Activated CD8-positive, alpha-beta T cell treated with anti-CD3 and anti-CD28 coated beads for 36 hours (primary cell): ENCODE measurements at regions not wholly inside any gene's neighbourhood (a gene's known extent, or its start where the extent isn't known, plus 50 kb on each side); places are given as distances from the start of the nearest gene placed in this dataset.

Experiments used
- ATAC-seq: fragments of 200-7000 bp; cut with Tn5 transposase; one replicate; pipeline ENCODE4 v1.10.0; 2021; ENCODE audit warnings: mild to moderate bottlenecking, moderate library complexity
- CTCF ChIA-PET: fragments of 350-600 bp; sonication (Branson Sonifier 250); formaldehyde crosslinking; loops from one replicate; lab custom pipeline; 2021; ENCODE audit warnings: antibody characterized with exemption; lab: Charles Lee
- POLR2A ChIA-PET: fragments of 350-600 bp; sonication (Branson Sonifier 250); formaldehyde crosslinking; loops from one replicate; lab custom pipeline; 2021; ENCODE audit warnings: antibody characterized with exemption; lab: Charles Lee
- DNase-seq: peaks from one replicate; pipeline ENCODE4 v3.0.0-alpha.2; 2020
- H3K27ac Mint-ChIP-seq: one replicate; pipeline ENCODE4 v1.8.0; 2021; ENCODE audit warnings: mild to moderate bottlenecking, mixed read lengths
- H3K27me3 Mint-ChIP-seq: one replicate; pipeline ENCODE4 v1.8.0; 2021; ENCODE audit warnings: mixed read lengths
- H3K36me3 Mint-ChIP-seq: one replicate; pipeline ENCODE4 v1.8.0; 2021; ENCODE audit warnings: low read depth, mixed read lengths
- H3K4me1 Mint-ChIP-seq: one replicate; pipeline ENCODE4 v1.8.0; 2021; ENCODE audit warnings: low read depth, mixed read lengths
- H3K4me3 Mint-ChIP-seq: one replicate; pipeline ENCODE4 v1.8.0; 2021; ENCODE audit warnings: mild to moderate bottlenecking, moderate library complexity, mixed read lengths
- H3K9me3 Mint-ChIP-seq: one replicate; pipeline ENCODE4 v1.8.0; 2021; ENCODE audit warnings: mixed read lengths
- intact Hi-C: fragments of 100-400 bp; cut with micrococcal nuclease; formaldehyde crosslinking; loops from one replicate; pipeline ENCODE4 v1.10.0; 2022
- TF ChIP-seq, protein P1 (sequence below): fragments of 200-600 bp; IDR thresholded peaks from one replicate; pipeline ENCODE4 v1.8.0; 2022; ENCODE audit warnings: antibody characterized with exemption, mild to moderate bottlenecking

GRCh38 chr13:74661851-74662250, 527.6 kb upstream of the KLF12 start:
- no peak overlapping the region for H3K4me3 Mint-ChIP-seq

GRCh38 chr13:74657765-74658164, 523.6 kb upstream of the KLF12 start:
- Mint-ChIP-seq H3K36me3 (no peaks in the 10 kb centered on the region), H3K4me1 (no peaks in the 10 kb centered on the region), H3K9me3 (no peaks in the 10 kb centered on the region), H3K27me3 (peaks cover 2% of the 10 kb centered on the region), H3K4me3 (no peak overlapping the region), H3K27ac (no peak overlapping the region)
- ATAC-seq (no peak), DNase-seq (no peak)
- intact Hi-C loops, result no loop called here
- ChIA-PET CTCF (no interaction called here), POLR2A (no interaction called here)
- TF ChIP-seq, protein P1, sequence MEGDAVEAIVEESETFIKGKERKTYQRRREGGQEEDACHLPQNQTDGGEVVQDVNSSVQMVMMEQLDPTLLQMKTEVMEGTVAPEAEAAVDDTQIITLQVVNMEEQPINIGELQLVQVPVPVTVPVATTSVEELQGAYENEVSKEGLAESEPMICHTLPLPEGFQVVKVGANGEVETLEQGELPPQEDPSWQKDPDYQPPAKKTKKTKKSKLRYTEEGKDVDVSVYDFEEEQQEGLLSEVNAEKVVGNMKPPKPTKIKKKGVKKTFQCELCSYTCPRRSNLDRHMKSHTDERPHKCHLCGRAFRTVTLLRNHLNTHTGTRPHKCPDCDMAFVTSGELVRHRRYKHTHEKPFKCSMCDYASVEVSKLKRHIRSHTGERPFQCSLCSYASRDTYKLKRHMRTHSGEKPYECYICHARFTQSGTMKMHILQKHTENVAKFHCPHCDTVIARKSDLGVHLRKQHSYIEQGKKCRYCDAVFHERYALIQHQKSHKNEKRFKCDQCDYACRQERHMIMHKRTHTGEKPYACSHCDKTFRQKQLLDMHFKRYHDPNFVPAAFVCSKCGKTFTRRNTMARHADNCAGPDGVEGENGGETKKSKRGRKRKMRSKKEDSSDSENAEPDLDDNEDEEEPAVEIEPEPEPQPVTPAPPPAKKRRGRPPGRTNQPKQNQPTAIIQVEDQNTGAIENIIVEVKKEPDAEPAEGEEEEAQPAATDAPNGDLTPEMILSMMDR, result no peak

More at GRCh38 chr13:74661851-74662250, 527.6 kb upstream of the KLF12 start:
- ATAC-seq, result no peak
- H3K27me3 Mint-ChIP-seq, result peaks cover 3% of the 10 kb centered on the region
- H3K36me3 Mint-ChIP-seq, result no peaks in the 10 kb centered on the region
- CTCF ChIA-PET, result no interaction called here
- TF ChIP-seq, protein P1, result no peak
- POLR2A ChIA-PET, result no interaction called here
- H3K9me3 Mint-ChIP-seq, result no peaks in the 10 kb centered on the region
- H3K27ac Mint-ChIP-seq, result no peak overlapping the region
- intact Hi-C loops, result no loop called here
- DNase-seq, result no peak
- no peaks in the 10 kb centered on the region for H3K4me1 Mint-ChIP-seq

DNA sequence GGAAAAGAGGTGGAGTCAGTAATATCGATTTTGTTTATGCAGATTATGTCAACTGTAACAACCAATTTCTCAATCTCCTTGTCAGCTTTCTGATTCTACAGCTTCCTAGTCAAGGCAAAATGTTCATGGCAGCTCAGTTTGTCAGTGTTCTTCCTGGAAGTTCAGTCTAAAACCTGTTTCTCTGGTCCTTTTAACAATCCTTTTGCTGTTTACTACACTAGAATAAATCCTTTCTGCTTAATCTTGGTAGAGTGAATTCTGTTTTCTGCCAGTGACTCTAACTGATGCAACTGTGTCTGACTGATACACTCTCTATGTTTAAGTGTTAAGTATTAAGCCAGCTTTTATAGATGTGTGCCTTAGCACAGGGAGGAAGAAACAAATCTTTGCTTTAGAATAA, 516.9 kb upstream of the KLF12 start:
- H3K27ac Mint-ChIP-seq, result no peak overlapping the region
- ChIA-PET CTCF (no interaction called here), POLR2A (no interaction called here)
- no peaks in the 10 kb centered on the region for H3K4me1 Mint-ChIP-seq
- H3K36me3 Mint-ChIP-seq, result no peaks in the 10 kb centered on the region
- intact Hi-C loops, result no loop called here
- H3K27me3 Mint-ChIP-seq, result peaks cover 6% of the 10 kb centered on the region
- TF ChIP-seq, protein P1, result no peak
- DNase-seq, result no peak
- no peaks in the 10 kb centered on the region for H3K9me3 Mint-ChIP-seq
- ATAC-seq, result no peak
- H3K4me3 Mint-ChIP-seq, result no peak overlapping the region

DNA sequence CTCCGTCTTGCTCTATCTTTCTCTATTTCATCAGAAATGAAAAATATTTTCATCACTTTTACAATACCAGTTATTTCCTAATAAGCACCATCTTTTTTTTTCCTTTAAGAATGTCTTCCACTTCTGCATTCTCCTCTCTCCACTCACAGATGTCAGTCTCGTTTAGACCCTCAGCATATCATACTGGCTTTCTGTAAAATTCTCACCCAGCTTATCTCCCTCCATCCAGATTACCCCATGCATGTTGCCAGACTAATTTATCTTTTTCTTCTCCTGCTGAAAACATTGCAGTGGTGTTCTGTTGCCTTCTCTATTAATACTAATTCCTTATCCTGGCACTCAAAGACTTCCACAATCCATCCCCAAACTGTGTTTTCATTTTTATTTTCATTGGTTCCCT, 513.8 kb upstream of the KLF12 start:
- CTCF ChIA-PET, result no interaction called here
- no peak overlapping the region for H3K4me3 Mint-ChIP-seq
- H3K9me3 Mint-ChIP-seq, result no peaks in the 10 kb centered on the region
- no peak overlapping the region for H3K27ac Mint-ChIP-seq
- TF ChIP-seq, protein P1, result no peak
- H3K27me3 Mint-ChIP-seq, result peaks cover 4% of the 10 kb centered on the region
- ATAC-seq, result no peak
- no peaks in the 10 kb centered on the region for H3K36me3 Mint-ChIP-seq
- POLR2A ChIA-PET, result no interaction called here
- H3K4me1 Mint-ChIP-seq, result no peaks in the 10 kb centered on the region
- DNase-seq, result no peak
- intact Hi-C loops, result no loop called here

GRCh38 chr13:74647211-74647610, 513.0 kb upstream of the KLF12 start:
- Mint-ChIP-seq H3K4me1 (no peaks in the 10 kb centered on the region), H3K4me3 (no peak overlapping the region), H3K27me3 (peaks cover 1% of the 10 kb centered on the region), H3K9me3 (no peaks in the 10 kb centered on the region), H3K36me3 (no peaks in the 10 kb centered on the region), H3K27ac (no peak overlapping the region)
- CTCF ChIA-PET, result no interaction called here
- no peak for DNase-seq
- intact Hi-C loops, result no loop called here
- TF ChIP-seq, protein P1, result no peak
- ATAC-seq, result no peak
- POLR2A ChIA-PET, result no interaction called here
